Gastroesophageal sphincter (tissue), 4 donors: ENCODE measurements at regions not wholly inside any gene's neighbourhood (a gene's known extent, or its start where the extent isn't known, plus 50 kb on each side); places are given as distances from the start of the nearest gene placed in this dataset.
"Not testable (repeated sequence)": the region's sequence is repeated elsewhere in the genome, so short reads cannot be mapped to it uniquely, and the experiment has no call there.

ENCODE experiments used
- ATAC-seq: fragments of 150-250 bp; one replicate; pipeline ENCODE4 v1.9.1; 2016; ENCODE audit warnings: mild to moderate bottlenecking, moderate library complexity
- H3K27ac ChIP-seq, 4 donors: fragments of 200-600 bp; sonication (generic) in 3 of 4; 1 replicate in 3 of 4; 2 replicates in 1 of 4; pipeline ENCODE4 v1.5.1; 2016 to 2019
- H3K27me3 ChIP-seq: fragments of 200-600 bp; sonication (generic); one replicate; pipeline ENCODE4 v1.5.1; 2019
- H3K36me3 ChIP-seq, 2 donors: fragments of 200-600 bp; sonication (generic); one replicate each; pipeline ENCODE4 v1.5.1; 2019; ENCODE audit warnings: control low read depth in 1 of 2
- H3K4me1 ChIP-seq, 3 donors: fragments of 200-600 bp; sonication (generic); 1 replicate in 2 of 3; 2 replicates in 1 of 3; pipeline ENCODE4 v1.5.1; 2016 to 2019; ENCODE audit warnings: control low read depth in 2 of 3
- H3K4me3 ChIP-seq, 2 donors: fragments of 200-600 bp; sonication (generic); one replicate each; pipeline ENCODE4 v1.5.1; 2019; ENCODE audit warnings: mild to moderate bottlenecking in 1 of 2, moderate library complexity in 1 of 2
- H3K9me3 ChIP-seq, 3 donors: fragments of 200-600 bp; sonication (generic); one replicate each; pipeline ENCODE4 v1.5.1; 2017 to 2019; ENCODE audit warnings: control low read depth in 2 of 3
- CTCF ChIP-seq, 4 experiments: fragments of 200-600 bp in 2 of 4; fragments of 450-650 bp in 2 of 4; sonication (generic) in 1 of 4; IDR thresholded peaks; one replicate each; pipeline ENCODE4 v1.5.1; 2017 to 2019; ENCODE audit warnings: antibody characterized with exemption in 4 of 4, mild to moderate bottlenecking in 2 of 4, moderate library complexity in 2 of 4
- EP300 ChIP-seq: sonication (generic); formaldehyde crosslinking; IDR thresholded peaks from one replicate; pipeline ENCODE4 v1.6.1; 2017; ENCODE audit warnings: antibody characterized with exemption, mild to moderate bottlenecking
- POLR2A ChIP-seq, 2 donors: fragments of 450-650 bp; IDR thresholded peaks; one replicate each; pipeline ENCODE4 v1.6.1; 2017; ENCODE audit warnings: antibody characterized with exemption in 2 of 2, mild to moderate bottlenecking in 2 of 2, moderate library complexity in 1 of 2
- POLR2AphosphoS5 ChIP-seq: sonication (generic); formaldehyde crosslinking; IDR thresholded peaks from one replicate; pipeline ENCODE4 v1.6.1; 2017; ENCODE audit warnings: antibody characterized with exemption
- WGBS, 2 donors: methylation state at CpG; one replicate each; pipeline ENCODE4 v1.1.5; 2018; ENCODE audit warnings: low coverage in 1 of 2; 5-methylcytosine and 5-hydroxymethylcytosine counted together

GRCh38 chr2:37738266-37738885 lies 66.9 kb upstream of the CDC42EP3 start:
- Histone ChIP-seq H3K4me1 (peaks cover 0 to 18% (median 0%) of the 10 kb centered on the region in 3 donors), H3K27ac (no peak overlapping the region), H3K36me3 (no peaks in the 10 kb centered on the region), H3K9me3 (no peaks in the 10 kb centered on the region), H3K4me3 (no peak overlapping the region), H3K27me3 (no peaks in the 10 kb centered on the region)
- no peak for ATAC-seq
- WGBS, 2 donors = 86 to 98% methylated on average over 3 to 5 of the region's 5 CpGs
- TF ChIP-seq POLR2A (IDR thresholded peaks at IDR 0.05) (no peak), CTCF (IDR thresholded peaks at IDR 0.05) (no peak), EP300 (no peak), POLR2AphosphoS5 (no peak)

DNA sequence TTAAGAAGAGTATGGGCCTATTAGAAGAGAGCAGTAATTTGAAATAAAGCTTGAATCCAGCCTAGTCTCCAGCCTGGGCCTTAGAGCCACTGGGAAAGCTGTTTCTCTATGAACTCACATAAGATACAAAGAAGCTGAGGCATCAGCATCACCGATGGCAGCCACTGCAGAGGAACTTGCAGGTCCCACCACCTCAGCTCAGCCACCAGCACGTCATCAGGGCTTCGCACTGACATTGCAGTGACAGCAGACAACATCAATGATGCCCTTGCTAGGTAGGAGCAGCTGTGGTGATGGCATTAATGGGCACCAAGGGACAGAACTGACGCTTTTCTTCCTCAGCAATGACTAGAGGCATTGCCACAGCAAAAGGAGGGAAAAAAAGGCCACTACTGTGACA lies 67.7 kb upstream of the CDC42EP3 start:
- Histone ChIP-seq H3K9me3 (no peaks in the 10 kb centered on the region), H3K36me3 (no peaks in the 10 kb centered on the region), H3K27me3 (no peaks in the 10 kb centered on the region), H3K4me1 (peaks cover 0 to 18% (median 0%) of the 10 kb centered on the region in 3 donors), H3K4me3 (no peak overlapping the region), H3K27ac (no peak overlapping the region)
- ATAC-seq = no peak
- 92% methylated on average over 4 of the region's 4 CpGs; no CpG with 5 or more reads in 1 of the 2 donors for WGBS, 2 donors
- TF ChIP-seq CTCF (IDR thresholded peaks at IDR 0.05) = no peak
- no peak for TF ChIP-seq EP300
- no peak for TF ChIP-seq POLR2A (IDR thresholded peaks at IDR 0.05)
- no peak for TF ChIP-seq POLR2AphosphoS5

DNA sequence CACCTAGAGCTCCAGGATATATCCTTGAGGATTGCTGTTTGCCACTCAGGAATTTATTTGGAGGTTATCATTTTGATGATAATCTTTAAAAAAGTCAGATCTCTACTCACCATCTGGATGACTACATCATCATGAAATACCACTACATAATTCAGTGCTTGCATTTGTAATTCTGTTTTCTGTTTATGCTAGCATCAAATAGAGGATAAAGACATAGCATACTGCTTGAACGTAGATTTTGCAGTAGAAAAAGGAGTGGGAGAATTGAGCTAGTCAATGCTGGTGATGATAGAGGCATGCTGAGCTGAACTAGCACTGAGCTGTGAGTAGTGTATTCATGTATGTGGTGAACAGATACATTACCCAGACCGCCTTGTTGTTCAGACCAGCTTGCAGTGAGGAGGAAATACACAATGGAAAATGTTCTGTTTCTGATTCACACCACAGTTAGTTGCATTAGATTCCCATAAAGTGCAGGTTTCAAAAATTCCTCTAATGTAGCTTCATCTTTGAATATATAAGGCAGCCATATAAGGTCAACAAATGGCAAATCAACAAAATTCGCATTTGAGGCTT lies 68.8 kb upstream of the CDC42EP3 start:
- ATAC-seq = no peak
- 68 to 90% methylated on average over 2 to 3 of the region's 3 CpGs for WGBS, 2 donors
- TF ChIP-seq EP300 (no peak), POLR2A (IDR thresholded peaks at IDR 0.05) (no peak), POLR2AphosphoS5 (no peak), CTCF (IDR thresholded peaks at IDR 0.05) (no peak)
- no peaks in the 10 kb centered on the region for H3K27me3 ChIP-seq
- peaks cover 0 to 7% (median 0%) of the 10 kb centered on the region in 3 donors for H3K4me1 ChIP-seq
- no peaks in the 10 kb centered on the region for H3K36me3 ChIP-seq
- no peak overlapping the region for H3K4me3 ChIP-seq
- no peak overlapping the region for H3K27ac ChIP-seq
- H3K9me3 ChIP-seq = no peaks in the 10 kb centered on the region

DNA sequence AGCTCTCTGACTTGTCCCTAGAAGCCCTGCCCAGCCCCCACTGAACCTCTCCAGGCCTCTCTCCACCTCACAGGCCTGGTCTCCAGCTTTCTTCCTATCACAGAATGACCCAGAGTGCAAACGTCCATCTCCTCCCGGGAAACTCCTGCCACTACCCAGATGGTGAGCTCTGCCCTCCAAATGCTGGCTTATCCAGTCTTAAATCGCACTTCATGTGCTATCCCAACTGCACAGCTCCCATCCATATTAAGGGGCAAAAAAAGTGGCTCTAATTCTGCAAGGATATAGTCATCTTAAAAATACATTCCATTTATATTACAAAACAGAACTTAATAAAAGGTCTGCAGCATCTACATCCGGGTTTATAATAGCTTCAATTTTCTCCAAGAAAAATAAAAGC lies 70.8 kb upstream of the CDC42EP3 start:
- H3K9me3 ChIP-seq = no peaks in the 10 kb centered on the region
- no peaks in the 10 kb centered on the region for H3K36me3 ChIP-seq
- no peak for TF ChIP-seq CTCF (IDR thresholded peaks at IDR 0.05)
- no peak for TF ChIP-seq POLR2A (IDR thresholded peaks at IDR 0.05)
- H3K4me1 ChIP-seq = no peaks in the 10 kb centered on the region
- no peak for ATAC-seq
- 39 to 47% methylated on average over 1 to 3 of the region's 4 CpGs for WGBS, 2 donors
- no peak overlapping the region for H3K27ac ChIP-seq
- H3K27me3 ChIP-seq = no peaks in the 10 kb centered on the region
- no peak overlapping the region for H3K4me3 ChIP-seq

DNA sequence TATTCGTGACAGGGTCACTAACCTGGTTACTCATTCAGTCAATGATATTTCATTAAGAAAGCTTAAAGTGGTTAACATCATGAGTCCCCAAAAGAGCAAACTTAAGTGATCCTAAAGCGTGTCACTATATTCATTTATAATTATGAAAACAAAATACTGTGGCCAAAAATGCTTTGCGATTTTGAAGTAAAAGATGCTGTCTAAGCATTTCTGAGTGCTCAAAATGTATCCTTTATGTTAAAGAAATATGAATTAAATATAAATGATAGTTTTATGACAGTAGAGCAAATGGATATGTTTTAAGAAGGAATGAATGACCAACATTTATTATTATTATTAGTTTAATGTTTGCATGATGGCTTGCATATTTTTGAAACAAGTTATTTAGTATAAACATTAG lies 72.6 kb upstream of the CDC42EP3 start:
- no peak for ATAC-seq
- no peaks in the 10 kb centered on the region for H3K36me3 ChIP-seq
- no peaks in the 10 kb centered on the region for H3K4me1 ChIP-seq
- TF ChIP-seq POLR2A (IDR thresholded peaks at IDR 0.05) (no peak), EP300 (no peak), POLR2AphosphoS5 (no peak), CTCF (IDR thresholded peaks at IDR 0.05) (no peak)
- H3K4me3 ChIP-seq = no peak overlapping the region
- no peak overlapping the region for H3K27ac ChIP-seq
- no peaks in the 10 kb centered on the region for H3K9me3 ChIP-seq
- WGBS, 2 donors = 86 to 100% methylated on average over 2 to 3 of the region's 3 CpGs
- H3K27me3 ChIP-seq = no peaks in the 10 kb centered on the region

DNA sequence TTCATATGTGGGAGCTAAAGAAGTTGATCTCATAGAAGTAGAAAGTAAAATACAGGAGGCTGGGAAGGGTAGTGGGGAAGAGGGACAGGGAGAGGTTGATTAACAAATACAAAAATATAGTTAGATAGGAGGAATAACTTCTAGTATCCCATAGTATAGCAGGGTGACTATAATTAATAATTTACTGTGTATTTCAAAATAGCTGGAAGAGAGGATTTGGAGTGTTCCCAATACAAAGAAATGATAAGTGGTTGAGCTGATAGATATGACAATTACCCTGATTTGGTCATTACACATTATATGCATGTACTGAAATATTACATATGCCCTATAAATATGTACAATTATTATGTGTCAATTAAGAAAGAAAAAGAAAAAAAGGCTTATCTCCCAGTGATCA lies 73.5 kb upstream of the CDC42EP3 start:
- ATAC-seq, H3K36me3 ChIP-seq, H3K4me3 ChIP-seq, H3K4me1 ChIP-seq, H3K27me3 ChIP-seq, H3K9me3 ChIP-seq, H3K27ac ChIP-seq: not testable (repeated sequence)

DNA sequence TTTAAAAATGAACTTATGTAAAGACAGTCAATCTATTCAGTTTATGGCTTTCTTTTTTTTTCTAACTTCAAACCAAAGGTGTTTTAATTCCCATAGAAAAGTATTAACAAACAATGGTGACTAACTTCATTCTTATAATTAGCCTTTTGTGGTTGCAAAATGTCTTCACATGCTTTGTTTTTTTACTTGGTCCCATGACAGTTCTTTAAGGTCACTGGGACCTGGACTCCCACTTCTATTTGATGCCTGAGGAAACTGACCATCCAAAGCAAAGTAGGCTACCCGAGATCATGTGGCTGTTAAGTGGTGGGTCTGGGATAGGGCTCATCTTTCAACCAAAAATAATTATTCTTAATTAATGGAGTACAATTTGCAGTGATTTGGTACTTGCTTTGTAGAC lies 74.6 kb upstream of the CDC42EP3 start:
- not testable (repeated sequence) for H3K9me3 ChIP-seq, H3K4me1 ChIP-seq, H3K4me3 ChIP-seq, ATAC-seq, H3K36me3 ChIP-seq, H3K27me3 ChIP-seq, H3K27ac ChIP-seq
- 83 to 100% methylated on average over 1 of the region's 1 CpG for WGBS, 2 donors
